Kidney capillary endothelial cell (primary cell): ENCODE measurements at regions not wholly inside any gene's neighbourhood (a gene's known extent, or its start where the extent isn't known, plus 50 kb on each side); places are given as distances from the start of the nearest gene placed in this dataset.
A peak's percentile ranks its signal among the peaks of the same experiment; 100 is the strongest.

ENCODE experiments used
- DNase-seq: peaks from one replicate; pipeline ENCODE4 v3.0.0-alpha.2; 2018; ENCODE audit warnings: low spot score

- peak; percentile 40 for DNase-seq
Observed at GRCh38 chr3:69439643-69440270, 53.9 kb upstream of the FRMD4B start.

GRCh38 chr3:69438476-69438875 is 52.6 kb upstream of the FRMD4B start:
- no peak for DNase-seq

- no peak for DNase-seq
Observed at GRCh38 chr3:69435274-69436265, 49.7 kb upstream of the FRMD4B start.
